ENCODE measurements at regions not wholly inside any gene's neighbourhood (a gene's known extent, or its start where the extent isn't known, plus 50 kb on each side); places are given as distances from the start of the nearest gene placed in this dataset.

DNA sequence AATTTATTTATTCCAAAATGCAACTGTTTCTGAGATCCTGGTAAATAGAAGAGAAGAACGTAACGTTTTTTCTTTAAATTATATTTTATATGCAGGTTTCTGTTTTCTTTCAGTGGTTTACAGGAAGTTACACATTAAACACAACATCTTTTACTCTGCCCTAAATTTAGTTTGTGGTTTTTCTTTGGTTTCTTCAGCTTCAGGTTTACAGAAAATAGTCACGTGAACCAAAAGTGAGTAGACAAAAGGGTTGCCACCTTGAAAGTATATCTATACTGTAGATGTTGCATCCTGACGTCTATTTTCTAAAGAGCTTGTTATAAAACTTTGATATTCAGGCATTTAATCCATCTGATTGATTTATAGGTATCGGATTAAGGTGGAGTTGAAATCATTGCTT is 1236.6 kb downstream of the MAT2B start:
- BruUV-seq (replicated peaks), result no TSS peak
- Histone ChIP-seq H3K9me2 (ENCODE audit: insufficient read depth, low read length) (no peaks in the 10 kb centered on the region), H3K4me2 (ENCODE audit: low read length) (no peak overlapping the region), H4K20me1 (ENCODE audit: insufficient read depth, low read length) (no peaks in the 10 kb centered on the region), H3K79me2 (ENCODE audit: insufficient read depth, low read depth, low read length) (no peaks in the 10 kb centered on the region), H3K9me3 (ENCODE audit: low read length) (no peaks in the 10 kb centered on the region), H3K4me3 (ENCODE audit: low read depth, low read length, poor library complexity, severe bottlenecking) (no peak overlapping the region), H3K4me1 (ENCODE audit: insufficient read depth, low read length, poor library complexity, severe bottlenecking) (no peaks in the 10 kb centered on the region), H2AFZ (ENCODE audit: low read length) (no peak overlapping the region), H3K36me3 (ENCODE audit: insufficient read depth, low read length) (no peaks in the 10 kb centered on the region), H3K27ac (ENCODE audit: low read depth, low read length, poor library complexity, severe bottlenecking) (no peak overlapping the region)
- intact Hi-C loops (cut with micrococcal nuclease; ENCODE audit: unreplicated experiment), result no loop called here
- ChIA-PET CTCF (ENCODE audit: unreplicated experiment) (no interaction called here), POLR2A (interaction anchor here (0.7 to 0.8 kb wide), 3 partner anchors 16 to 418 kb away, joined by 3 to 5 read pairs (median 4); no protein-coding TSS in a partner anchor)
- no peak for TF ChIP-seq EZH2phosphoT487 (IDR thresholded peaks at IDR 0.05; ENCODE audit: borderline replicate concordance, low read depth, low read length)
- TF ChIP-seq, protein P1, sequence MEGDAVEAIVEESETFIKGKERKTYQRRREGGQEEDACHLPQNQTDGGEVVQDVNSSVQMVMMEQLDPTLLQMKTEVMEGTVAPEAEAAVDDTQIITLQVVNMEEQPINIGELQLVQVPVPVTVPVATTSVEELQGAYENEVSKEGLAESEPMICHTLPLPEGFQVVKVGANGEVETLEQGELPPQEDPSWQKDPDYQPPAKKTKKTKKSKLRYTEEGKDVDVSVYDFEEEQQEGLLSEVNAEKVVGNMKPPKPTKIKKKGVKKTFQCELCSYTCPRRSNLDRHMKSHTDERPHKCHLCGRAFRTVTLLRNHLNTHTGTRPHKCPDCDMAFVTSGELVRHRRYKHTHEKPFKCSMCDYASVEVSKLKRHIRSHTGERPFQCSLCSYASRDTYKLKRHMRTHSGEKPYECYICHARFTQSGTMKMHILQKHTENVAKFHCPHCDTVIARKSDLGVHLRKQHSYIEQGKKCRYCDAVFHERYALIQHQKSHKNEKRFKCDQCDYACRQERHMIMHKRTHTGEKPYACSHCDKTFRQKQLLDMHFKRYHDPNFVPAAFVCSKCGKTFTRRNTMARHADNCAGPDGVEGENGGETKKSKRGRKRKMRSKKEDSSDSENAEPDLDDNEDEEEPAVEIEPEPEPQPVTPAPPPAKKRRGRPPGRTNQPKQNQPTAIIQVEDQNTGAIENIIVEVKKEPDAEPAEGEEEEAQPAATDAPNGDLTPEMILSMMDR (conservative IDR thresholded peaks at IDR 0.05; ENCODE audit: low read length), result no peak
- DNase-seq (ENCODE audit: low spot score), result no peak

DNA sequence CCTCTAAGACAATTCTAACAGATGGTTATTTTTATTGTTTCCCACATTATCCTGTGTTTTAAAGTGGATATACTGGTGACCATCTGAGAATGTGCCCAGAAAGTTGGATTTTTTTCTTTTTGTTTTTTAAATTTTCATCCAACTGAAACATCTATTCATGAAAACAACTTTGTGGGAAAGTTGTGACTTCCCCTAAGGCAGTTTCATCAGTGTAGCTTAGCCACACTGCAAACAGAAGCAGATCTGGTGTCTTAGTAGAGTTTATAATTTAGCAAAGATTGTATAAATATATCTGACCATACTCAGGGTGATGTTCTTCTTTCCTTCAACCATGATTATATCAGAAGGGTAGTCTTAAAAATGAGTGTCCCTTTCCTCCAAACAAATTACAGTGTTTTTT is 1241.3 kb downstream of the MAT2B start:
- Histone ChIP-seq H4K20me1 (ENCODE audit: insufficient read depth, low read length) (no peaks in the 10 kb centered on the region), H3K27ac (ENCODE audit: low read depth, low read length, poor library complexity, severe bottlenecking) (no peak overlapping the region), H2AFZ (ENCODE audit: low read length) (no peak overlapping the region), H3K9me3 (ENCODE audit: low read length) (no peaks in the 10 kb centered on the region), H3K36me3 (ENCODE audit: insufficient read depth, low read length) (no peaks in the 10 kb centered on the region), H3K4me3 (ENCODE audit: low read depth, low read length, poor library complexity, severe bottlenecking) (no peak overlapping the region), H3K4me1 (ENCODE audit: insufficient read depth, low read length, poor library complexity, severe bottlenecking) (no peaks in the 10 kb centered on the region), H3K79me2 (ENCODE audit: insufficient read depth, low read depth, low read length) (no peaks in the 10 kb centered on the region), H3K4me2 (ENCODE audit: low read length) (no peak overlapping the region), H3K9me2 (ENCODE audit: insufficient read depth, low read length) (no peaks in the 10 kb centered on the region)
- CTCF ChIA-PET (ENCODE audit: unreplicated experiment), result no interaction called here
- TF ChIP-seq EZH2phosphoT487 (IDR thresholded peaks at IDR 0.05; ENCODE audit: borderline replicate concordance, low read depth, low read length), result no peak
- TF ChIP-seq, protein P1 (conservative IDR thresholded peaks at IDR 0.05; ENCODE audit: low read length), result no peak
- POLR2A ChIA-PET, result no interaction called here
- intact Hi-C loops (cut with micrococcal nuclease; ENCODE audit: unreplicated experiment), result no loop called here
- no TSS peak for BruUV-seq (replicated peaks)
- DNase-seq (ENCODE audit: low spot score), result no peak

DNA sequence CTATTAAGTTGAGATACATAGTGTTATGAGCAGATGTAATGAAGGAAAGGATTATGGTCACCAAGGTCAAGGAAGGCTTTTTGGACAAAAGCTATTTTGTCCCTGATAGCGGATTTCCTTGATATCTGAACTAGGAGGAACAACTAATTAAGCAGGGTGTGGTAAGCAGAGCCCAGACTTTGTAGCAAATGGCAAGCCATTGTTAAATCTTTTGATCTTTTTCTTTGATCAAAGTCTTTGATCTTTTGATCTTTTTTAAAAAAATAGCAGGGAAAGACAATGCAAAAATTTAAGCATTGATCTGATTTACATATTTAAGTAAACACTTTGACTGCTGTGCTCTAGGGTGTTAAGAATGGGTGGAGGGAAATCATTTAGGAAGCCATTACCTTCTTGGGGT is 1242.0 kb downstream of the MAT2B start:
- no TSS peak for BruUV-seq (replicated peaks)
- POLR2A ChIA-PET, result no interaction called here
- DNase-seq (ENCODE audit: low spot score), result no peak

More for the DNA sequence above, 1242.0 kb downstream of the MAT2B start:
- intact Hi-C loops (cut with micrococcal nuclease; ENCODE audit: unreplicated experiment), result no loop called here
- H3K27ac ChIP-seq (ENCODE audit: low read depth, low read length, poor library complexity, severe bottlenecking), result no peak overlapping the region
- no peak overlapping the region for H2AFZ ChIP-seq (ENCODE audit: low read length)
- no peaks in the 10 kb centered on the region for H4K20me1 ChIP-seq (ENCODE audit: insufficient read depth, low read length)
- no peaks in the 10 kb centered on the region for H3K79me2 ChIP-seq (ENCODE audit: insufficient read depth, low read depth, low read length)
- H3K9me2 ChIP-seq (ENCODE audit: insufficient read depth, low read length), result no peaks in the 10 kb centered on the region
- no peak overlapping the region for H3K4me3 ChIP-seq (ENCODE audit: low read depth, low read length, poor library complexity, severe bottlenecking)
- no peak overlapping the region for H3K4me2 ChIP-seq (ENCODE audit: low read length)
- no peaks in the 10 kb centered on the region for H3K36me3 ChIP-seq (ENCODE audit: insufficient read depth, low read length)
- CTCF ChIA-PET (ENCODE audit: unreplicated experiment), result no interaction called here
- TF ChIP-seq, protein P1 (conservative IDR thresholded peaks at IDR 0.05; ENCODE audit: low read length), result no peak
- TF ChIP-seq EZH2phosphoT487 (IDR thresholded peaks at IDR 0.05; ENCODE audit: borderline replicate concordance, low read depth, low read length), result no peak
- no peaks in the 10 kb centered on the region for H3K9me3 ChIP-seq (ENCODE audit: low read length)
- no peaks in the 10 kb centered on the region for H3K4me1 ChIP-seq (ENCODE audit: insufficient read depth, low read length, poor library complexity, severe bottlenecking)
